Ascending aorta (tissue), 2 donors: ENCODE measurements at regions not wholly inside any gene's neighbourhood (a gene's known extent, or its start where the extent isn't known, plus 50 kb on each side); places are given as distances from the start of the nearest gene placed in this dataset.

Source experiments
- DNase-seq, 2 donors: peaks; one replicate each; pipeline ENCODE4 v3.0.0-alpha.2; 2019; ENCODE audit warnings: low spot score in 2 of 2
- H3K27ac ChIP-seq, 2 donors: fragments of 200-600 bp; sonication (generic); one replicate each; pipeline ENCODE4 v1.5.1; 2016 to 2017; ENCODE audit warnings: mild to moderate bottlenecking in 1 of 2
- H3K27me3 ChIP-seq: fragments of 200-600 bp; sonication (generic); one replicate; pipeline ENCODE4 v1.5.1; 2017
- H3K36me3 ChIP-seq, 2 donors: fragments of 200-600 bp; sonication (generic); one replicate each; pipeline ENCODE4 v1.5.1; 2016
- H3K4me1 ChIP-seq, 2 donors: fragments of 200-600 bp; sonication (generic); one replicate each; pipeline ENCODE4 v1.5.1; 2016 to 2017; ENCODE audit warnings: mild to moderate bottlenecking in 1 of 2
- H3K4me3 ChIP-seq, 2 donors: fragments of 200-600 bp; sonication (generic); one replicate each; pipeline ENCODE4 v1.5.1; 2016 to 2017; ENCODE audit warnings: mild to moderate bottlenecking in 1 of 2
- H3K9me3 ChIP-seq, 2 donors: fragments of 200-600 bp; sonication (generic); one replicate each; pipeline ENCODE4 v1.5.1; 2016
- intact Hi-C: fragments of 100-400 bp; cut with DNase I; formaldehyde crosslinking; loops from one replicate; pipeline ENCODE4 v1.15.1; 2023
- TF ChIP-seq, protein P1 (sequence below), 3 experiments: fragments of 200-600 bp in 2 of 3; fragments of 450-650 bp in 1 of 3; sonication (generic) in 2 of 3; IDR thresholded peaks; one replicate each; pipeline ENCODE4 v1.5.1; 2016 to 2019; ENCODE audit warnings: antibody characterized with exemption in 3 of 3, mild to moderate bottlenecking in 1 of 3, moderate library complexity in 1 of 3

DNA sequence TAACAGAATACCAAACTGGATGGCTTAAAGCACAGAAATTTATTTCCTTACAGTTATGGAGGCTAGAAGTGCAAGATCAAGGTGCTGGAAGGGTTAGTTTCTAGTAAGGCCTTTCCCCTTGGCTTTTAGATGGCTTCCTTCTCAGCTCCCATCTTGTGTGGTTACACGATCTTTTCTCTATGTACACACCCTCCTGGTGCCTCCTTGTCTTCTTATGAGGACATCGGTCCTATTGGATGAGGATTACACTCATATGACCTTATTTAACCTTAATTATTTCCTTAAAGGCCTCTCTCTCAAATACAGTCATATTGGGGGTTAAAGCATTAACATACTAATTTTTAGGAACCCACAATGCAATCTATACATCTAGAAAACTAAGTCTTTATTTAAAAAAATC is 787.9 kb upstream of the GALNTL6 start:
- H3K27me3 ChIP-seq: no peaks in the 10 kb centered on the region
- intact Hi-C loops: no loop called here
- no peaks in the 10 kb centered on the region for H3K4me1 ChIP-seq
- no peak overlapping the region for H3K27ac ChIP-seq
- no peak overlapping the region for H3K4me3 ChIP-seq
- H3K36me3 ChIP-seq: no peaks in the 10 kb centered on the region
- H3K9me3 ChIP-seq: no peaks in the 10 kb centered on the region
- DNase-seq: no peak
- TF ChIP-seq, protein P1, sequence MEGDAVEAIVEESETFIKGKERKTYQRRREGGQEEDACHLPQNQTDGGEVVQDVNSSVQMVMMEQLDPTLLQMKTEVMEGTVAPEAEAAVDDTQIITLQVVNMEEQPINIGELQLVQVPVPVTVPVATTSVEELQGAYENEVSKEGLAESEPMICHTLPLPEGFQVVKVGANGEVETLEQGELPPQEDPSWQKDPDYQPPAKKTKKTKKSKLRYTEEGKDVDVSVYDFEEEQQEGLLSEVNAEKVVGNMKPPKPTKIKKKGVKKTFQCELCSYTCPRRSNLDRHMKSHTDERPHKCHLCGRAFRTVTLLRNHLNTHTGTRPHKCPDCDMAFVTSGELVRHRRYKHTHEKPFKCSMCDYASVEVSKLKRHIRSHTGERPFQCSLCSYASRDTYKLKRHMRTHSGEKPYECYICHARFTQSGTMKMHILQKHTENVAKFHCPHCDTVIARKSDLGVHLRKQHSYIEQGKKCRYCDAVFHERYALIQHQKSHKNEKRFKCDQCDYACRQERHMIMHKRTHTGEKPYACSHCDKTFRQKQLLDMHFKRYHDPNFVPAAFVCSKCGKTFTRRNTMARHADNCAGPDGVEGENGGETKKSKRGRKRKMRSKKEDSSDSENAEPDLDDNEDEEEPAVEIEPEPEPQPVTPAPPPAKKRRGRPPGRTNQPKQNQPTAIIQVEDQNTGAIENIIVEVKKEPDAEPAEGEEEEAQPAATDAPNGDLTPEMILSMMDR (IDR thresholded peaks at IDR 0.05): no peak

DNA sequence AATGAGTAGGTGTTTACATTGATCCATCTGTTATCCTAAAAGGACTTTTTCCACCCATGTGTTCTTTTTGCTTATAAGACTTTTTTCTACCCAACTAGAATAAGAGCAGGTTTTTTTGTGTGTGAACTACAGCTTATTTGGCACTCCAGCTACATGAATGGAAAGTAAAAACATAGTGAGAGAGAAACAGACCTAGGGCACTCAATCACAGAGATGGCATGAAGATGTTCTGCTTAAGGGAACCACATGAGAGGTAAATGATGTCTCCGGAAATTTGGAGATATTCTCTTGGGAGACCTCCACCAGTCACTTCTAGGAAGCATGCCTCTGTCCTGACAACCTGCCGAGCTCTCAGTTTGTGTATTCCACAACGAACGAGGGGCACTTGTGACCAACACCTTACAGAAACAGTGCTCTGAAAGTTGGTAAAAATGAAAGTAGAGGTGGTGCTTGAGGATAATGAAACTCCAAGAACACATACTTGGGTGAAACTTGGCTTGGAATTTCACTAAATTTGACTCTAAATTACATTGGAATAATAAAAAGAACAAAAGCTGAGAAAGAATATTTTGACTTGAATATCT is 788.4 kb upstream of the GALNTL6 start:
- H3K27me3 ChIP-seq: no peaks in the 10 kb centered on the region
- H3K9me3 ChIP-seq: no peaks in the 10 kb centered on the region
- no peak overlapping the region for H3K4me3 ChIP-seq
- H3K4me1 ChIP-seq: no peaks in the 10 kb centered on the region
- no peaks in the 10 kb centered on the region for H3K36me3 ChIP-seq
- TF ChIP-seq, protein P1 (IDR thresholded peaks at IDR 0.05): no peak
- H3K27ac ChIP-seq: no peak overlapping the region
- intact Hi-C loops: no loop called here
- no peak for DNase-seq

DNA sequence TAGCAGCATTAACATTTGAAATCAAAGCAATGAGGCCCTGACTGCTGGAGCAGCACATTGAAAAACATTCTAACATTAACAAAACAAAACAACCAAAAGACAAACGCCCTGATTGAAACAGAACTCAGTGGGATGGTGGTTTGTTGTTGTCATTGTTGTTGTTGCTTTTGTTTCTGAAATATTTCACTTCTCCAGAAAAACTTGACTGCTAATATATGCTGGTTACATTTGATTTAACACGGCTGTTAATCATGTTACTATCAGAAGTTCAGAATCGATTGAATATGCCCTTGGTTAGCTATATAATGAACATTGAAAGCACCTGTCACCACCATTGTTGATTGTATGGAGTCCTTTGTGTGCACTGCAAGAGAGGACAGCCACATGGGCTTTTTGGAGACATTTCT is 790.4 kb upstream of the GALNTL6 start:
- H3K36me3 ChIP-seq: no peaks in the 10 kb centered on the region
- intact Hi-C loops: no loop called here
- DNase-seq: no peak
- no peak overlapping the region for H3K4me3 ChIP-seq
- no peak overlapping the region for H3K27ac ChIP-seq
- H3K27me3 ChIP-seq: no peaks in the 10 kb centered on the region
- TF ChIP-seq, protein P1 (IDR thresholded peaks at IDR 0.05): no peak
- H3K9me3 ChIP-seq: no peaks in the 10 kb centered on the region
- H3K4me1 ChIP-seq: no peaks in the 10 kb centered on the region

DNA sequence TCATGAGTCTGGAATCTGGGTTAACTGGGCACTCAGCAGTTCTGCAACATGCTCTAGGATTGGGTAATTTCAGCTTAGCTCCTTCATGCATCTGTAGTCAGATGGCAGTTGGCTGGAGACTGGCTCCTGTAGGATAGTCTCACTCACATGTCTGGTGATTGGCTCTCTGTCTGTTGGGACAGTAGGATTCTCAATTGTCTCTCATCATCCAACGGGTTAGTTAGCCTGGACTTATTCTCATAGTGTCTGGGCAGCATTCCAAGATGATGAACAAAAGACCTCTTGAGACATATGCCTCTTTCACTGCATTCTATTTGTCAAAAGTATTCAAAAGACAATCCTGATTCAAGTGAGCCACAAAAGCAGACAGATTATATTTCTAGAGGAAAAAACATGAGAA is 795.6 kb upstream of the GALNTL6 start:
- Histone ChIP-seq H3K9me3 (no peaks in the 10 kb centered on the region), H3K4me1 (no peaks in the 10 kb centered on the region), H3K27ac (no peak overlapping the region), H3K4me3 (no peak overlapping the region), H3K36me3 (no peaks in the 10 kb centered on the region), H3K27me3 (no peaks in the 10 kb centered on the region)
- no peak for DNase-seq
- TF ChIP-seq, protein P1 (IDR thresholded peaks at IDR 0.05): no peak
- intact Hi-C loops: no loop called here

DNA sequence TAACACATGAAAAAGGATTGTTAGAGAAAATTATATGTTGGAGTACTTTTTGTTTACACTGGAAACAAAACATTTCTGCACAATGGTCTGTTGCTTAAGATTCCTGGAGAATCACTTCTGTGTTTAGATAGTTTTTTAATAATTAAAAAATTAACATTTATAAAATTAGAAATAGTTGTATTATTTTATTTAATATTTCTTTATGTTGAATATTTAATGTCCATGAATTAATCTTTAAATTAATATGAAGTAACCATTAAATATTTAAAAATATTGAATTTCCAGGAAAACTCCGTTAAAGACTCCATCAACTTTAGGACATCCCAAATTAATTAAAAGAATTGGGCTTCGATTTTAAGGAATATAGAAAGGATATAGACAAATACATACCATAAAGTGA is 797.1 kb upstream of the GALNTL6 start:
- Histone ChIP-seq H3K4me1 (no peaks in the 10 kb centered on the region), H3K27me3 (no peaks in the 10 kb centered on the region), H3K27ac (no peak overlapping the region), H3K36me3 (no peaks in the 10 kb centered on the region), H3K9me3 (peaks cover 0 to 5% of the 10 kb centered on the region in 2 donors), H3K4me3 (no peak overlapping the region)
- TF ChIP-seq, protein P1 (IDR thresholded peaks at IDR 0.05): no peak
- intact Hi-C loops: no loop called here
- no peak for DNase-seq

DNA sequence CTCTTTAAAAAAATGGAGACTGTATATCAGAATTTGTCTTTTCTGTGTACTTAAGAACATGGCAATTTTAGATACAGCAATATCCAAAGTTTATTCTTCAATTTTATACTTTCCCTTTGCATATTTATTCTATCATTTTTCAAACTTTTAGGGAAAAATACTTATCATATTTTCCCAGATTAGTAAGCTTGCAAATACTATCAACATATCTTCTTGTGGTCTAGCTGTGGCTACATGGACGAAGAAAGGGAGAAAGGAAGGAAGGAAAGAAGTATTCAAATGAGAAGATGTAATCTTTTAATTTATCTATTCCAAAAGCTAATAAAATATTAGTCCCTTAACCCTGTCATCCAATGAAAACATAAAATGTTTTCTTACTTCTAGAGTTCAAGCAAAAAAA is 797.8 kb upstream of the GALNTL6 start:
- no peaks in the 10 kb centered on the region for H3K27me3 ChIP-seq
- intact Hi-C loops: no loop called here
- peaks cover 0 to 6% of the 10 kb centered on the region in 2 donors for H3K9me3 ChIP-seq
- TF ChIP-seq, protein P1 (IDR thresholded peaks at IDR 0.05): no peak
- no peaks in the 10 kb centered on the region for H3K36me3 ChIP-seq
- DNase-seq: no peak
- H3K4me3 ChIP-seq: no peak overlapping the region
- H3K4me1 ChIP-seq: no peaks in the 10 kb centered on the region
- H3K27ac ChIP-seq: no peak overlapping the region
